GM13977 (cell line): ENCODE measurements at regions not wholly inside any gene's neighbourhood (a gene's known extent, or its start where the extent isn't known, plus 50 kb on each side); places are given as distances from the start of the nearest gene placed in this dataset.

ENCODE experiments used
- DNase-seq: peaks from one replicate; pipeline ENCODE4 v3.0.0; 2012; ENCODE audit warnings: low spot score
- CTCF ChIP-seq: IDR thresholded peaks from 2 replicates; pipeline ENCODE4 v1.5.1; 2012; ENCODE audit warnings: mild to moderate bottlenecking, control low read depth; ENCODE audit not compliant: insufficient read depth; ENCODE audit errors: extremely low read depth, missing control alignments
- in situ Hi-C: fragments of 300-500 bp; cut with MboI; formaldehyde crosslinking; loops from one replicate; pipeline ENCODE4 v1.12.0; 2022; ENCODE audit warnings: low sequenced_read_pairs, low pct_unique_long_range_greater_than_20kb, mixed read lengths, inconsistent platforms; ENCODE audit not compliant: unreplicated experiment

DNA sequence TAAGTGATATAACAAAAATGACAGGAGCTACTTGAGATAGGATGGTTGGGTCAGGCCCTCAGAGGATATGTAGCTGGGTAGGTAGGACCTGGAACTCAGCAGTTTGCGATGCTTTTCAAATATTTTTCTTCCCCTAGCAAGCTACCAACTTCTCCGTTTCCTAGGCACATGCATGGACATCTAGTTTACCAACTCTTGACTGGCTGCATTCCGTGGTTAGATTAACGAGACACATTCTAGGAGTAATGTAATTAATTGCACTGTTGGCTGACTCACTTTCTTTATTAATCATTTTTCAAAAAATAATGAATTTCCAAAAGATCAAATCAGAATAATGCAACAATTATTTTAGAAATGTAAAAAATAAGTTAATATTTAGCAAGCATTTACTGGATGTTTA, 95.9 kb downstream of the MACIR start:
- in situ Hi-C loops, result no loop called here
- no peak for TF ChIP-seq CTCF
- DNase-seq, result no peak

- DNase-seq, result no peak
- in situ Hi-C loops, result no loop called here
- TF ChIP-seq CTCF, result no peak
These were observed 95.0 kb downstream of the MACIR start for GRCh38 chr5:103353581-103353980.

GRCh38 chr5:103347716-103348423, 89.3 kb downstream of the MACIR start:
- in situ Hi-C loops, result no loop called here
- TF ChIP-seq CTCF, result no peak

DNA sequence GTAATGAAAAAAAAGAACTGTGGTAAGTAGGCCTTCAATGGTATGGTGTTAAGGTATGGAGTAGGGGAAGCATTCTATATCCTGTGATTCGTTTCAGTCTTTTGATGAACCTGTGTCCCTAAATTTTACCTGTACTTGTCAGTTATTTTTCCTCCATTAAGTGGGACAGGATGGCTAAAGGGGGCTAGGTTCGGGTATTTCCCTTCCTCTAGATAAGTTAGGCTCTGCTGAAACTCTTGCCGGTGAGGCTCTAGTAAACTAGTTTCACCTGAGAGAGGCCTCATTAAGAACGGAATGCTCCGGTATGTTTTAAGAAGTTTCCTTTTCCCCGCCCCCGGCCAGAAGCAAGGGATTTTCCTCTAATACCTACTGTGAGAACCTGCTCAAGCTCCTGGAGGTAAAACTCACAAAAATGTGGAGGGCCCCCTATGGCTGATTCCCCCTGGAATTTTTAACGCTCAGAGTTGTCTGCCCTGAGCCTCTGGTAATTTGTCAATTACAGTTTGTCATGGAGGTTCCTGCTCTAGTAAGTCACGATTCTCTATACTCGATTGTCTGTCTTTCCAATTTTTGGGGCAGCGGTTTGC, 87.7 kb downstream of the MACIR start:
- in situ Hi-C loops, result no loop called here

More at GRCh38 chr5:103347716-103348423, 89.3 kb downstream of the MACIR start:
- DNase-seq, result no peak

DNA sequence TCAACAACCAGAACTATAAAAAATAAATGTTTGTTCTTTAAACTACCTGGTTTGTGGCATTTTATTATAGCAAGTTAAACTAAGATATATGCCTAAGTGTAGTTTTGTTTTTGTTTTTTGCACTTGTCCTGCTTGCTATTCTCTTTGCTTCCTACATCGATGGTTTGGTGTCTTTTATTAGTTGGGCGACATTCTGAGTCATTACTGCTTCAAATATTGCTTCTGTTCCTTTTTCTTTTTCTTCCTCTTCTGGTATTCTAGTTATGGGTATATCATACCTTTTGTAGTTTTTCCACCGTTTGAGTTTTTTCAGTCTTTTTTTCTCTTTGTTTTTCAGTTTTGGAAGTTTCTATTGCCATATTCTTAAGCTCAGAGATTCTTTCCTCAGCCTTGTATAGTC, 86.9 kb downstream of the MACIR start:
- DNase-seq, result no peak
- TF ChIP-seq CTCF, result no peak
- in situ Hi-C loops, result no loop called here

More for the DNA sequence above, 87.7 kb downstream of the MACIR start:
- TF ChIP-seq CTCF, result no peak
- no peak for DNase-seq

DNA sequence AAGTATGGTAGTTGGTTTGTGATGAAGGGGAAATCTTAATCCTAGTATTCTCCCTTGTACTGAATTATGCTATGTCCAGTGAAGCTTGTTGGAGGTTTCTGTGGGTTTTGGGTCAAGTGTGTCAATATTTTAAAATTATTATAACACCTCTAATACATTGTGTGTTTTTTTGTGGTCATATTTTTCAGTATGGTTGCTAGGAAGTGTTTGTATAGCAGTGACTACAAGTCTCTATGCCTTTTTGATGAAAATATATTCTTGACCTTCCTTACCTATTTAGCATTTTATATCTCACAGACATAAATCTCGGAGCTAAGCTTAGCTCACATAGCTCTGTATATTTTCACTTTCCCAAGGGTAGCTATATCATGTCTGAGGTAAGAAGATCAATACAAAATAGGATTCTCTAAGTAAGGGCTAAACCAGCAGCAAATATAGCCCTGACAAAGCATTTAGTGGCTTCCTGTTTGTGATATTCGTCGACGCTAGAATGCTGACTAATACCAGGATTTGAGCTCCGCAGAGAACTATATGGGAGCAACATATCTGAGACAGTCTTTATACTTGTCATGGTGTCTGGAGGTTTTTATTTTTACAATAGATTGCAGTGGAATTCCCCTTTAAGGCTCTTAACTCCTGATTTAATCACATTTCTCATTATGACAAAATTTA, 82.3 kb downstream of the MACIR start:
- TF ChIP-seq CTCF, result no peak
- peak; percentile 56 for DNase-seq
- in situ Hi-C loops, result no loop called here
